Fibroblast of peridontal ligament (primary cell): ENCODE measurements at regions not wholly inside any gene's neighbourhood (a gene's known extent, or its start where the extent isn't known, plus 50 kb on each side); places are given as distances from the start of the nearest gene placed in this dataset.
"Not testable (repeated sequence)": the region's sequence is repeated elsewhere in the genome, so short reads cannot be mapped to it uniquely, and the experiment has no call there.

Experiments
- DNase-seq: peaks from one replicate; pipeline ENCODE4 v3.0.0-alpha.2; 2010; ENCODE audit errors: extremely low read depth

- DNase-seq: no peak
These were observed 108.0 kb upstream of the CACHD1 start for GRCh38 chr1:64361974-64362373.

- no peak for DNase-seq
These were observed 106.8 kb upstream of the CACHD1 start for GRCh38 chr1:64363111-64363510.

- DNase-seq: no peak
These were observed 106.3 kb upstream of the CACHD1 start for GRCh38 chr1:64363616-64364015.

- DNase-seq: no peak
These were observed 103.1 kb upstream of the CACHD1 start for GRCh38 chr1:64366821-64367220.

- DNase-seq: no peak
These were observed 101.6 kb upstream of the CACHD1 start for GRCh38 chr1:64368344-64368743.

GRCh38 chr1:64378826-64379225, 91.1 kb upstream of the CACHD1 start:
- DNase-seq: no peak

- DNase-seq: no peak
These were observed 82.3 kb upstream of the CACHD1 start for GRCh38 chr1:64387389-64388285.

- no peak for DNase-seq
These were observed 81.6 kb upstream of the CACHD1 start for GRCh38 chr1:64388336-64388735.

GRCh38 chr1:64392109-64392508, 77.8 kb upstream of the CACHD1 start:
- DNase-seq: no peak

- no peak for DNase-seq
These were observed 76.1 kb upstream of the CACHD1 start for GRCh38 chr1:64393790-64394189.

GRCh38 chr1:64396817-64397216, 73.1 kb upstream of the CACHD1 start:
- peak; percentile 2 for DNase-seq

- DNase-seq: no peak
These were observed 72.4 kb upstream of the CACHD1 start for GRCh38 chr1:64397541-64397940.

- no peak for DNase-seq
These were observed 71.0 kb upstream of the CACHD1 start for GRCh38 chr1:64398936-64399335.

- DNase-seq: no peak
These were observed 68.6 kb upstream of the CACHD1 start for GRCh38 chr1:64401285-64401684.

GRCh38 chr1:64403331-64403730, 66.6 kb upstream of the CACHD1 start:
- no peak for DNase-seq

GRCh38 chr1:64404202-64404601, 65.7 kb upstream of the CACHD1 start:
- no peak for DNase-seq

- no peak for DNase-seq
These were observed 64.1 kb upstream of the CACHD1 start for GRCh38 chr1:64405833-64406232.

GRCh38 chr1:64410217-64410616, 59.7 kb upstream of the CACHD1 start:
- no peak for DNase-seq

GRCh38 chr1:64414855-64415546, 54.9 kb upstream of the CACHD1 start:
- DNase-seq: not testable (repeated sequence)

- DNase-seq: no peak
These were observed 52.1 kb upstream of the CACHD1 start for GRCh38 chr1:64417803-64418202.
